Astrocyte (in vitro differentiated cells and primary cell): ENCODE measurements at regions not wholly inside any gene's neighbourhood (a gene's known extent, or its start where the extent isn't known, plus 50 kb on each side); places are given as distances from the start of the nearest gene placed in this dataset.

Experiments used
- DNase-seq: peaks from one replicate; pipeline ENCODE4 v3.0.0-alpha.2; 2010; ENCODE audit warnings: low read depth
- FAIRE-seq: peaks from 2 replicates; lab custom pipeline; 2011; peaks lifted over from hg19 to GRCh38; lab: Jason Lieb, UNC
- H2AFZ ChIP-seq: 2 replicates; pipeline ENCODE4 v1.6.0; 2012; ENCODE audit warnings: low read depth, low read length, inconsistent platforms
- H3K27ac ChIP-seq: 2 replicates; pipeline ENCODE4 v1.5.1; 2011; ENCODE audit warnings: low read depth, low read length, inconsistent platforms
- H3K27me3 ChIP-seq: 2 replicates; pipeline ENCODE4 v1.6.0; 2011; ENCODE audit warnings: low read length, inconsistent platforms; ENCODE audit not compliant: insufficient read depth
- H3K36me3 ChIP-seq: 2 replicates; pipeline ENCODE4 v1.5.1; 2011; ENCODE audit warnings: low read length, inconsistent platforms; ENCODE audit not compliant: insufficient read depth
- H3K4me1 ChIP-seq: 2 replicates; pipeline ENCODE4 v1.5.1; 2011; ENCODE audit warnings: low read length, inconsistent platforms; ENCODE audit not compliant: insufficient read depth
- H3K4me2 ChIP-seq: 2 replicates; pipeline ENCODE4 v1.6.0; 2012; ENCODE audit warnings: low read length, inconsistent platforms
- H3K4me3 ChIP-seq: 2 replicates; pipeline ENCODE4 v1.5.1; 2011; ENCODE audit warnings: low read depth, mild to moderate bottlenecking, low read length, inconsistent platforms; ENCODE audit not compliant: insufficient read depth
- H3K79me2 ChIP-seq: 2 replicates; pipeline ENCODE4 v1.6.0; 2012; ENCODE audit warnings: mild to moderate bottlenecking, low read length, inconsistent platforms; ENCODE audit not compliant: insufficient read depth
- H3K9ac ChIP-seq: 2 replicates; pipeline ENCODE4 v1.6.0; 2012; ENCODE audit warnings: mild to moderate bottlenecking, low read length, inconsistent platforms
- H3K9me3 ChIP-seq: 2 replicates; pipeline ENCODE4 v1.5.1; 2012; ENCODE audit warnings: low read depth, mild to moderate bottlenecking, low read length, inconsistent platforms; ENCODE audit not compliant: insufficient read depth
- H4K20me1 ChIP-seq: 2 replicates; pipeline ENCODE4 v1.6.0; 2012; ENCODE audit warnings: low read length, inconsistent platforms; ENCODE audit not compliant: insufficient read depth
- H3K27ac Mint-ChIP-seq: one replicate; pipeline ENCODE4 v1.8.0; 2021; ENCODE audit warnings: mild to moderate bottlenecking, mixed read lengths; ENCODE audit not compliant: unreplicated experiment
- H3K27me3 Mint-ChIP-seq: one replicate; pipeline ENCODE4 v1.8.0; 2021; ENCODE audit warnings: low read depth, mixed read lengths; ENCODE audit not compliant: unreplicated experiment
- H3K36me3 Mint-ChIP-seq: one replicate; pipeline ENCODE4 v1.8.0; 2021; ENCODE audit warnings: low read depth, mixed read lengths; ENCODE audit not compliant: unreplicated experiment
- H3K4me1 Mint-ChIP-seq: one replicate; pipeline ENCODE4 v1.8.0; 2021; ENCODE audit warnings: low read depth, mixed read lengths; ENCODE audit not compliant: unreplicated experiment
- H3K4me3 Mint-ChIP-seq: one replicate; pipeline ENCODE4 v1.8.0; 2021; ENCODE audit warnings: mild to moderate bottlenecking, moderate library complexity, mixed read lengths; ENCODE audit not compliant: unreplicated experiment
- H3K9me3 Mint-ChIP-seq: one replicate; pipeline ENCODE4 v1.8.0; 2021; ENCODE audit warnings: mild to moderate bottlenecking, mixed read lengths; ENCODE audit not compliant: unreplicated experiment
- EZH2 ChIP-seq: IDR thresholded peaks from 2 replicates; pipeline ENCODE4 v1.6.1; 2012; ENCODE audit warnings: mild to moderate bottlenecking, low read length, inconsistent platforms; ENCODE audit not compliant: insufficient read depth
- TF ChIP-seq, protein P1 (sequence below): IDR thresholded peaks from 2 replicates; pipeline ENCODE4 v1.5.1; 2011; ENCODE audit warnings: low read depth, mild to moderate bottlenecking, inconsistent platforms, low read length, moderate library complexity; ENCODE audit not compliant: insufficient read depth

DNA sequence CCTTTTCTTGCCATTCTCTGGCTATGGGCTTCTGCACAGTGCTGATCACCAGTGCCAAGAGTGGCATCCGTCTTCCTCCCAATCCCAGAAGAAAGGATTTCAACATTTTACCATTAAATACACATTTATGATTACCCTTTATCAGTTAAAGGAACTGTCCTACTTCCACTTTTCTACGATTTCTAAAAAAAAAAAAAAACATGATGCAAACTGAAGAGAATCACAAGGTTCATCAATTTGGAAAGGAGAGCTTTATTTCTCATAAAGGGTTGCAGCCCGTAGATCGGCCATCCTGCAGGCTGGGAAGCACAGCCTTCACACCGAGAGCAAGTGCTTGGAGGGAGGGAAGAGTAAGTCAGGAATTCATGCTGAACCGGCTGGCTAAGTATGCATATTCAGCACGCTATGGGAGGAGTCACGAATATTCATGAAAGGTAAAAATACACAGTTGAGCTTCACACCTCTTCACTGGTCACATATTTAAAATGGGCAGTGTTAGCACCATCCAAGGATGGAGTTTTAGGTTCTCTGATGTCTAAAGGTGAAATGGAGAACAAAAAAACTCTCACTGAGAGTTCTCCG lies 52.5 kb upstream of the SEMA4D start:
- peaks cover 10% of the 10 kb centered on the region for H3K9me3 Mint-ChIP-seq
- H3K4me1 Mint-ChIP-seq, result no peaks in the 10 kb centered on the region
- FAIRE-seq (no peak), DNase-seq (no peak)
- TF ChIP-seq, protein P1, sequence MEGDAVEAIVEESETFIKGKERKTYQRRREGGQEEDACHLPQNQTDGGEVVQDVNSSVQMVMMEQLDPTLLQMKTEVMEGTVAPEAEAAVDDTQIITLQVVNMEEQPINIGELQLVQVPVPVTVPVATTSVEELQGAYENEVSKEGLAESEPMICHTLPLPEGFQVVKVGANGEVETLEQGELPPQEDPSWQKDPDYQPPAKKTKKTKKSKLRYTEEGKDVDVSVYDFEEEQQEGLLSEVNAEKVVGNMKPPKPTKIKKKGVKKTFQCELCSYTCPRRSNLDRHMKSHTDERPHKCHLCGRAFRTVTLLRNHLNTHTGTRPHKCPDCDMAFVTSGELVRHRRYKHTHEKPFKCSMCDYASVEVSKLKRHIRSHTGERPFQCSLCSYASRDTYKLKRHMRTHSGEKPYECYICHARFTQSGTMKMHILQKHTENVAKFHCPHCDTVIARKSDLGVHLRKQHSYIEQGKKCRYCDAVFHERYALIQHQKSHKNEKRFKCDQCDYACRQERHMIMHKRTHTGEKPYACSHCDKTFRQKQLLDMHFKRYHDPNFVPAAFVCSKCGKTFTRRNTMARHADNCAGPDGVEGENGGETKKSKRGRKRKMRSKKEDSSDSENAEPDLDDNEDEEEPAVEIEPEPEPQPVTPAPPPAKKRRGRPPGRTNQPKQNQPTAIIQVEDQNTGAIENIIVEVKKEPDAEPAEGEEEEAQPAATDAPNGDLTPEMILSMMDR, result no peak
- TF ChIP-seq EZH2, result no peak
- no peak overlapping the region for H3K4me2 ChIP-seq
- H3K79me2 ChIP-seq, result no peaks in the 10 kb centered on the region
- H3K9me3 ChIP-seq, result peaks cover 2% of the 10 kb centered on the region
- peaks cover 7% of the 10 kb centered on the region for H3K27me3 ChIP-seq
- no peak overlapping the region for H3K27ac Mint-ChIP-seq
- no peak overlapping the region for H3K4me3 ChIP-seq
- H3K36me3 Mint-ChIP-seq, result peaks cover 3% of the 10 kb centered on the region
- H3K27ac ChIP-seq, result no peak overlapping the region
- no peak overlapping the region for H3K9ac ChIP-seq
- H3K4me3 Mint-ChIP-seq, result no peak overlapping the region
- H3K27me3 Mint-ChIP-seq, result peaks cover 21% of the 10 kb centered on the region
- no peaks in the 10 kb centered on the region for H3K4me1 ChIP-seq
- no peaks in the 10 kb centered on the region for H4K20me1 ChIP-seq
- H2AFZ ChIP-seq, result no peak overlapping the region
- H3K36me3 ChIP-seq, result no peaks in the 10 kb centered on the region

DNA sequence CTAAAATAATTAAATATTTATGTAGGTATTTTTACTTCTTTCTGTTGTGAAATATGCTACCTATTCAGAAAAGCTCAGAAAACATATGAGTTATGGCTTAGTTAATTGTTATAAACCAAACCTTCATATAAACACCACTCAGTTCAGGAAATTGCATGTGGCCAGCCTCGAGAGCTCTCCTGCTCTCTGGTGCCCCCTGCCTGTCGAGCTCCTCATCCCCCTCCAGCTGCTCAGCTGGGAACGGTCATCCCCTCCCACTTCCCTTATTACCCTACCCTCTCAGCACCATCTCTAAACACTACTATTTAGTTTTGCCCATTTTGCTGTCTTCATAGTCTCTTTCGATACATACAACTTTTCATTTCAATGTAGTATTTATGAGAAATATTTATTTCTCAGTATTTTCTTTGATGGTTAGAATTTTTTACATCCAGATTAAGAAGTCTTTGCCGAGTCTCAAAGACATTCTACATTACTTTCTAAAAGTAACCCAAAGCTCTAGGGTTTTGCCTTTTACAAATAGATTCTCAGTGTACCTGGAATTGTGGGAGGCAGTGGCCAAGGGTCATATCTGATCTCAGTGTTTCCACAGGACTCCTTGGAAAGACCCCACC lies 51.2 kb upstream of the SEMA4D start:
- no peaks in the 10 kb centered on the region for H3K4me1 Mint-ChIP-seq
- H3K27me3 ChIP-seq, result peaks cover 7% of the 10 kb centered on the region
- no peak overlapping the region for H2AFZ ChIP-seq
- H4K20me1 ChIP-seq, result no peaks in the 10 kb centered on the region
- H3K9ac ChIP-seq, result no peak overlapping the region
- no peak overlapping the region for H3K4me3 ChIP-seq
- H3K36me3 Mint-ChIP-seq, result peaks cover 3% of the 10 kb centered on the region
- H3K27me3 Mint-ChIP-seq, result peaks cover 17% of the 10 kb centered on the region
- no peaks in the 10 kb centered on the region for H3K36me3 ChIP-seq
- H3K9me3 ChIP-seq, result peaks cover 4% of the 10 kb centered on the region
- H3K9me3 Mint-ChIP-seq, result peaks cover 15% of the 10 kb centered on the region
- H3K4me1 ChIP-seq, result no peaks in the 10 kb centered on the region
- no peak overlapping the region for H3K4me3 Mint-ChIP-seq
- no peak for TF ChIP-seq EZH2
- TF ChIP-seq, protein P1, result peak; percentile 87
- no peak overlapping the region for H3K4me2 ChIP-seq
- DNase-seq (peak; percentile 15), FAIRE-seq (no peak)
- H3K79me2 ChIP-seq, result no peaks in the 10 kb centered on the region
- H3K27ac Mint-ChIP-seq, result no peak overlapping the region
- H3K27ac ChIP-seq, result no peak overlapping the region

DNA sequence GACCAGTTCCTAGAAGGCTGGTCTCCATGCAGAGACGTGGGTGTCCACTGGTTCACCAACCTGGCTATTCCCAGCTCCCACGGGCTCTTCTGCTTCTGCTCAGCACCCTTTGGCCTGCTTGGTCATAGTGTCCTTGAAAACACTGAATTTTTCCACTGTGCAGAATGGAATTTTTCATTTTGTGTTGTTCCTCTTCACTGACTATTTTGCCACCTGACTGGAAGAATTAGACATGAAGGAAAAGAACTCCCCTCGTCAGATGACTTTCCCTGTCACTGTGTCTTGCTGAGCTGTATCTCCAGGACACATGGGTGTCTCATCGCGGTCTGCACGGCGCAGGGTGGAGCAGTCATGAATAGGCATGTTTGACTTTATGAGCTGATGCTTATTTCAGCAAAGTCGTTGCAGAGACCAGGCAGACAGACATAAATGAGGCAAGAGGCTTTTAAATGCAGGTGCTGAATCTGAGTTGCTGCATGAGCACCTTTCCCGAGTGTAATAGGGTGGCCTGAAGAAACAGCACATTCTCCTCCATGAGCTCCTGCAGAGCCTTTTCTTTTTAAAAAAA lies 50.2 kb upstream of the SEMA4D start:
- FAIRE-seq, result no peak
- peaks cover 3% of the 10 kb centered on the region for H3K36me3 Mint-ChIP-seq
- peaks cover 9% of the 10 kb centered on the region for H3K27me3 Mint-ChIP-seq

More for the DNA sequence above, 50.2 kb upstream of the SEMA4D start:
- no peaks in the 10 kb centered on the region for H3K79me2 ChIP-seq
- peaks cover 15% of the 10 kb centered on the region for H3K9me3 Mint-ChIP-seq
- H4K20me1 ChIP-seq, result no peaks in the 10 kb centered on the region
- H3K4me3 ChIP-seq, result no peak overlapping the region
- TF ChIP-seq, protein P1, result no peak
- TF ChIP-seq EZH2, result no peak
- no peak overlapping the region for H3K27ac Mint-ChIP-seq
- peaks cover 6% of the 10 kb centered on the region for H3K27me3 ChIP-seq
- H3K9ac ChIP-seq, result no peak overlapping the region
- no peak overlapping the region for H2AFZ ChIP-seq
- H3K4me2 ChIP-seq, result no peak overlapping the region
- H3K4me1 Mint-ChIP-seq, result no peaks in the 10 kb centered on the region
- H3K4me1 ChIP-seq, result no peaks in the 10 kb centered on the region
- H3K36me3 ChIP-seq, result no peaks in the 10 kb centered on the region
- H3K4me3 Mint-ChIP-seq, result no peak overlapping the region
- peaks cover 4% of the 10 kb centered on the region for H3K9me3 ChIP-seq
- H3K27ac ChIP-seq, result no peak overlapping the region
- DNase-seq, result no peak
